AG09319 (cell line): ENCODE measurements at regions not wholly inside any gene's neighbourhood (a gene's known extent, or its start where the extent isn't known, plus 50 kb on each side); places are given as distances from the start of the nearest gene placed in this dataset.
"Not testable (repeated sequence)": the region's sequence is repeated elsewhere in the genome, so short reads cannot be mapped to it uniquely, and the experiment has no call there.

Experiments used
- DNase-seq: peaks from one replicate; pipeline ENCODE4 v3.0.0-alpha.2; 2010; ENCODE audit warnings: low read depth; ENCODE audit errors: extremely low read depth
- TF ChIP-seq, protein P1 (sequence below): IDR thresholded peaks from 2 replicates; pipeline ENCODE4 v1.5.1; 2011; ENCODE audit warnings: low read depth, mild to moderate bottlenecking, inconsistent platforms, low read length, moderate library complexity

DNA sequence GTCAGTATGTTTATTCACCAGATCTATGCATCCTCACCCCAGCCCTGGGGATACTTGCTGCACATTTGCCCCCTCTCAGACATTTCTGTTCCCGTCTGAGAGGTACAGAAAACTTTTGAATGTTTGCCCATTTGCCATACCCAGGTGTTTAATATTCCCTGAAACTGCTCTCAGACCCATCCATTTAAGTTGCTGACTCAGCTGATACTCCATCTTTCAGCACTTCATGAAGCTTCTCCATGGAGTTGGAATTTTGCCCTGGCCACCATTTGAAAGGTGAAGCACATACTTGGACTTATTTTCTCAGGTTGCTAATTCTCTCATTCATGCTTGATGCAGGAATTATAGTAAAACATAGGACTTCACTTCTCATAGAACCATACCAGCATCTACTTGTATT, 203.9 kb upstream of the OR13F1 start:
- DNase-seq: no peak
- TF ChIP-seq, protein P1, sequence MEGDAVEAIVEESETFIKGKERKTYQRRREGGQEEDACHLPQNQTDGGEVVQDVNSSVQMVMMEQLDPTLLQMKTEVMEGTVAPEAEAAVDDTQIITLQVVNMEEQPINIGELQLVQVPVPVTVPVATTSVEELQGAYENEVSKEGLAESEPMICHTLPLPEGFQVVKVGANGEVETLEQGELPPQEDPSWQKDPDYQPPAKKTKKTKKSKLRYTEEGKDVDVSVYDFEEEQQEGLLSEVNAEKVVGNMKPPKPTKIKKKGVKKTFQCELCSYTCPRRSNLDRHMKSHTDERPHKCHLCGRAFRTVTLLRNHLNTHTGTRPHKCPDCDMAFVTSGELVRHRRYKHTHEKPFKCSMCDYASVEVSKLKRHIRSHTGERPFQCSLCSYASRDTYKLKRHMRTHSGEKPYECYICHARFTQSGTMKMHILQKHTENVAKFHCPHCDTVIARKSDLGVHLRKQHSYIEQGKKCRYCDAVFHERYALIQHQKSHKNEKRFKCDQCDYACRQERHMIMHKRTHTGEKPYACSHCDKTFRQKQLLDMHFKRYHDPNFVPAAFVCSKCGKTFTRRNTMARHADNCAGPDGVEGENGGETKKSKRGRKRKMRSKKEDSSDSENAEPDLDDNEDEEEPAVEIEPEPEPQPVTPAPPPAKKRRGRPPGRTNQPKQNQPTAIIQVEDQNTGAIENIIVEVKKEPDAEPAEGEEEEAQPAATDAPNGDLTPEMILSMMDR: no peak

DNA sequence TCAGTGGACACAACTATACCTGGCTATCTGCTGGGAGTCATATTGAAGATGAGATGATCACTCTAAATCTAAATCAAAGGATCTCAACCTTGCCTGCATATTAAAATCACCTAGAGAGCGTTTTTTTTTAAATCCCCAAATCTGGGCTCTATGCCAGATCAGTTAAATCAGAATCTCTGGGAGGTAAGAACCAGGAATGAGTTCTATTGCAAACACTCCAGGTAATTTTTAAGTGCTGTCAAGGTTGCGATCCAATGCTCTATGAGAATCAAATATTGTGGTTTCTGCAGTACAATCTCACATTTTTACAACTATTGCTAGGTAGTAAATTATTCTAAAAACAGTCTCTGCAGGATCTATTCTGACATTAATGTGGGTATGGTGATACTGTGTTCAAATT, 202.3 kb upstream of the OR13F1 start:
- no peak for DNase-seq
- TF ChIP-seq, protein P1: no peak

DNA sequence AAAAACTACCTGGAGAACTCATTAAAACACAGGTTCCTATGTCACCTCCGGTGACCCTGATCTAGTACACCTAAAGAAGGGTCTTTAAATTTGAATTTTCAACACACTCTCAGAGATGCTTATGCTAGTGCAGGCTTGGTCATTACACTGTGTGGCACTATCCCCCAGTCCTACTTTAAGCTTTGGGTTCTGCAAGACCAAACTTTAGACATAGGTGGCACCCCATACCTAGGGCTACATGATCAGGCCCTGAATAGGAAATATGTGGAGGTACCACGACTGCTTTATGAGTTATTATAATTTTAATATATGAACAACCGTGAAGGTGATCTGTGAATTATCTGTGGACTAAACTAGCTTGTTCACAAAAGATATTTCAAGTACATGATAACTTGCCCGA, 201.3 kb upstream of the OR13F1 start:
- no peak for DNase-seq
- TF ChIP-seq, protein P1: no peak

DNA sequence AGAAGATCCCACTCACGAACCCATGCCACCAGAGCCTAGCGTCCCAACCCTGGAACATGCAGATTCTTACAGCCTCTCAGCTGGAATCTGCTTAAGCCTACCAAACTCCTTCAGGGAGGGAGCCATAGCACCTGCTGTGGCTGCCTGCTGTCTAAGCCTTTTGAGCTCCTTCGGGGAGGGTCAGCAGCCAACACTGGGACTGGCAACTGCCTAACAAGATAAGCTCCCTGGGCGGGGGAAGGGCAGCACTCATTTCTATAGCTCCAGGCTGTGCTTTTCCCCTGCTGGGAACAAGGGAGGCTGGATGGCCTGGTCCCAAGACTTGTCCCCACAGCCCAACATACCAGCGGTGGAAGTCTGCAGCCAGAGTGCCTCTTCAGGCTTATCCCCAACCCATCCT, 199.1 kb upstream of the OR13F1 start:
- TF ChIP-seq, protein P1: no peak
- DNase-seq: no peak

DNA sequence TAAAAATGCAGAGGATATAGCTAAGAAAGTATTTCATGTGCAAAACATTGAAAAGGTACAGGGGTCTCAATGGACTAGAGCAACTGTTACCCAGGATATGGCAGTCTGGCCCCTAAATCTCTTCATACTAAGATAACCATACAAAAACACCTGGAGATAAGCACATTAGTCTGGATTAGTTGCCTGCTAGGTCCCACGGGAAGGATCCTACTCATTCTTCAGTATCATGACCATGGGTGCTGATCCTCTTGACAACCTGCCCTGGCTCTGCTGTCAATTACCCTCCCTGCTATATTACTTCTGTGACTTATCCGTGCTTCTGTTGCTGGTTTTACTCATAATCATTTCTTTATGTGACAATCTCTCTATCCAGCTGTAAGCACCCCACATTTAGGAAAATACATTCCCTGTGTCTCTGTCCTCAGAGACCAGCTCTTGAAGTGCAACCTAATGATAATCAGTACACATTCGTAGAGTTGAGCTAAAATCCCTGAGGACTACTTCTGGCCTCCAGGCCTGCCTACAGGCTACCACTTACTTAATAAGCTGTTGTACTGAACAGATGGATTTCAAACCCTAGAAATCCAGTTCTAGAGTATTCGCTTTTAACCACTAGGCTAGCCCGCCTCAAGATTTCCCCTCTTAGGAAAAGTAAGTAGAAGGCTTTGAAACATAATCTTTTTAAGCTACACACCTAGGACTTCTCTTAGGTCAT, 190.5 kb upstream of the OR13F1 start:
- no peak for DNase-seq

DNA sequence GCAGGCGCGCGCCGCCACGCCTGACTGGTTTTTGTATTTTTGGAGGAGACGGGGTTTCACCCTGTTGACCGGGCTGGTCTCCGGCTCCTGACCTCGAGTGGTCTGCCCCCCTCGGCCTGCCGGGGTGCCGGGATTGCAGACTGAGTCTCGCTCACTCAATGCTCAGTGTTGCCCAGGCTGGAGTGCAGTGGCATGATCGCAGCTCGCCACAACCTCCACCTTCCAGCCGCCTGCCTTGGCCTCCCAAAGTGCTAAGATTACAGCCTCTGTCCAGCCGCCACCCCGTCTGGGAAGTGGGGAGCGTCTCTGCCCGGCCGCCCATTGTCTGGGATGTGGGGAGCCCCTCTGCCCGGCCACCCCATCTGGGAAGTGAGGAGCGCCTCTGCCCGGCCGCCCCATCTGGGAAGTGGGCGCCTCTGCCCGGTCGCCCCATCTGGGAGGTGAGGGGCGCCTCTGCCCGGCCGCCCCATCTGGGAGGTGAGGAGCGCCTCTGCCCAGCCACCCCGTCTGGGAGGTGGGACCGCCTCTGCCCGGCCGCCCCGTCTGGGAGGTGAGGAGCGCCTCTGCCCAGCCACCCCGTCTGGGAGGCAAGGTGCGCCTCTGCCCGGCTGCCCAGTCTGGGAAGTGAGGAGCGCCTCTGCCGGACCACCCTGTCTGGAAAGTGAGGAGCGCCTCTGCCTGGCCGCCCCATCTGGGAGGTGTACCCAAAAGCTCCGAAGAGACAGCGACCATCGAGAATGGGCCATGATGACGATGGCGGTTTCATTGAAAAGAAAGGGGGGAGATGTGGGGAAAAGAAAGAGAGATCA, 187.7 kb upstream of the OR13F1 start:
- DNase-seq: not testable (repeated sequence)

More for the DNA sequence above, 190.5 kb upstream of the OR13F1 start:
- TF ChIP-seq, protein P1: no peak

DNA sequence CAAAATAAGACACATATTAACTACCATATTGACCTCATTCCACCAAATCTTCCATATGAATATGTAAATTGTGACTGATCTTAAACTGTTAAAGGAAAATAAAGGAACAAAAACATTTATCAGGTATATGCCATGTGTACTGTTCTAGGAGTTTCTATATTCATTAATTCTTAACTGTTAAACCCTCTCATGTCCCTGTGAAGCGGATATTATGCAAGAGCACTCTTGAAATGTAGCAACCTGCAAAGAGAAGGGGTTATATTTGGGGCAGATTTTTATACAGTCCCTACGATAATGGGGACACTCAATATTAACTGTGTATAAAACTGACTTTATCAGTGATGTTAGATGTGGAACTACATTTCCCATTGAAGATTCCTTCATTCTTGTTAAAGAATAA, 184.9 kb upstream of the OR13F1 start:
- no peak for DNase-seq
- TF ChIP-seq, protein P1: no peak

DNA sequence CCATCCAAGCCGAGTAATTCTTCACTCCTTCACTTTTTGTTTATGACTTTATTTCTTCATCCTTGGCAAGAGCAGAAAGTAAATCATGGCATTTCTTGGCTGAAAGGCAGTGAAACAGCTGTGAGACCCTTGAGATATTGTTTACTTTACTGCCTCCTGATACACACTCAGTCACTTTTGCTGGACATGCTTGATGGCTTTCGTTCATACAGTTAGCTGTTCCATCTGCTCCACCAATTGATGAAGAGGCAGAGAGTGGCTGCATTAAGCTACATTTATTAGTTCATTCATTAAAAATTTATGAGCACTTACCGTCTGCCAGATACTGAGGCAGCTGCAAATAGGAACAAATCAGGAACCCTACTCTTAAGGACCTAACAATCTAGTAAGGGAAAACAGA, 184.4 kb upstream of the OR13F1 start:
- DNase-seq: no peak
- TF ChIP-seq, protein P1: no peak
